D721Med (cell line): ENCODE measurements at regions not wholly inside any gene's neighbourhood (a gene's known extent, or its start where the extent isn't known, plus 50 kb on each side); places are given as distances from the start of the nearest gene placed in this dataset.
A peak's percentile ranks its signal among the peaks of the same experiment; 100 is the strongest.

ENCODE experiments used
- DNase-seq: peaks from one replicate; pipeline ENCODE4 v3.0.0; 2011; ENCODE audit warnings: low spot score; ENCODE audit not compliant: insufficient read length
- FAIRE-seq: peaks from 2 replicates; lab custom pipeline; 2011; peaks lifted over from hg19 to GRCh38; lab: Jason Lieb, UNC
- CTCF ChIP-seq: IDR thresholded peaks from 2 replicates; pipeline ENCODE4 v1.5.1; 2012; ENCODE audit warnings: mild to moderate bottlenecking, control low read depth; ENCODE audit not compliant: insufficient read depth; ENCODE audit errors: missing control alignments

DNA sequence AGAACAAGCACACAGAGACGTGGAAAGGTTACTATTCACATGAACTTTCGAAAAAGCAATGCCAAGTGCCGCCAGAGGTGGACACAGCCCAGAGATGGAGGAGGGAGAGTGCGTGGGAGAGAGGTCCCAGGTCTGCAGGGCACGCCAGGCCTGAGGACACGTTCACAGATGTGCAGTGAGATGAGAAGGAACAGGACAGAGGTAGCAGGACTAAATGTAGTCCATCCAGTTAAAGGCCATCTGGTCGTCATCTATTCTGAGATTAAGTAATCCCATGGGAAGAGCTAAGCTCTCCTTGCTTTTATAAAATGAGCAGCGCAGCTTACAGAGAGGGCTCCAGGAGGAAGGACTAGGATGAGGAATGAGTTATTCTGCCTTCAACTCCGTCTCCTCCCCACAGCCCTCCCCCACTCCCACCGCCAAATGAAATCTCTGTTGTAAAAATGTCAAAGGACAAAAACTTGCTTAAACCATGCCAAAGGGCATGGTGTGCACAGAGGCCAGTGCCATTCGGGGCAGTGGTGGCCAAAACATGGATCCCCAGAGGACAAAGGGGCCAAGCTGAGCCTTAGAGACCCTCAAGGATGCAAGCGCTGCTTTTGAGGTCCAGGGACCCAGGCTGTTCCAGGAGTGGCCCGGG lies 85.4 kb upstream of the SLC25A33 start:
- DNase-seq (peak; percentile 54), FAIRE-seq (no peak)

DNA sequence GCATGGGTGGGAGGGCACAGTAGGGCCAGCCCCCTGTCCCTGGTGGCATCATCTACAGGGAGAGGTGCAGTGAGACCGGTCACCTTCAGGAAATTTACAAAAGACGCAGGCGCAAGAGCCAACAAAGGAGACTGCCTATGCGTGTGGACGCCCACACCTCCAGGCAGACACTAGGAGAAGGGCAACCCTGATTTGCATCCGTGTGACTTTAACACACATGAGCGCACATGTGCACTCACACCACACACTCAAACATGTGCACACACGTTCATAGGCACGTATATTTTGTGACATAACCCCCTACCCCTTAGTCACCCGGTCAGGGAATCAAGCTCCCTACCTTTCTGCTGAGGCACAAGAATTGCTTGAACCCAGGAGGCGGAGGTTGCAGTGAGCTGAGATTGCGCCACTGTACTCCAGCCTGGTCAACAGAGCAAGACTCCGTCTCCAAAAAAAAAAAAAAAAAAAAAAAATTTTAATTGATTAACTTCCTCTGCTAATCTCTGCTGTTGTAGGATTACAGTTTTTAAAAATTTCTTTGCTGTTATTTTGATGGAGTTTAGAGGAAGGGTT lies 84.7 kb upstream of the SLC25A33 start:
- DNase-seq (no peak), FAIRE-seq (no peak)
- TF ChIP-seq CTCF, result no peak

More for the DNA sequence above, 85.4 kb upstream of the SLC25A33 start:
- TF ChIP-seq CTCF, result no peak

DNA sequence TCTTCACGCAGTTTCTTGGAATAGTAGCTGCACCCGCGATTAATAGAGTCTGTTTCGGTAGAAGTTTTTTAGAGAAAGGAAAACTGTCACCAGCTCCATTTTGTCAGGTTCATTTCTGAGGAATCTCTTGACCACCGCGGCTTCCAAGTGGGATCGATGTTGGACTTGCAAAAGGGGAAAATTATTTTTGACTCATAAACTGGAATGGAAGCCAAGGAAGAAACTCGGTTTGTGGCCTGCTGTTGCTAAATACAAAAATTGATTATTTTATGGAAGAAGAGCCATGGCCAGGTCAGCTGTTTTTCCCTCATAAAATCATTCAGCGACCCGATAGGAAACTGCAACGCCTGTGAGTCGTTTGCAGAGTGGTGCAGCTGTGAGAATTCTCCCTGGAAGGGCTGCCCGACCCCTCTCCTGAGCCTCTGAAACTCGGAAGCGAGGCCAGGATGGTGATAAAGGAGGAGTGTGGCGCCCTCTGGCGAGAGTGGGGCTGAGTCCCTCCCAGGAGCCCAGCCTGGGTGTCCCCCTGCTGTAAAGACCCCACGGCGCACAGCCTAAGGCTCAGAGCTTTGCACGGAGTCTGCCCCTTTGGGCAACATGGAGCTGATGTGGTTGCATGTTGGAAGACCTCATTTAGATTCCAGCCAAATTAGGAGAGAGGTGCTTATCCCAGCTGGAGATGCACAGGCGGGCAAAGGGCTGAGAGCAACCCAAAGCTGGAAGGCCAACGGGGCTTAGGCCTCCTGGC lies 83.6 kb upstream of the SLC25A33 start:
- no peak for FAIRE-seq
- peak; percentile 78 for TF ChIP-seq CTCF
- peak; percentile 45 for DNase-seq

GRCh38 chr1:9456833-9457232 lies 82.4 kb upstream of the SLC25A33 start:
- FAIRE-seq (no peak), DNase-seq (no peak)
- TF ChIP-seq CTCF, result no peak

GRCh38 chr1:9459816-9460407 lies 79.4 kb upstream of the SLC25A33 start:
- TF ChIP-seq CTCF, result no peak
- FAIRE-seq (no peak), DNase-seq (no peak)

DNA sequence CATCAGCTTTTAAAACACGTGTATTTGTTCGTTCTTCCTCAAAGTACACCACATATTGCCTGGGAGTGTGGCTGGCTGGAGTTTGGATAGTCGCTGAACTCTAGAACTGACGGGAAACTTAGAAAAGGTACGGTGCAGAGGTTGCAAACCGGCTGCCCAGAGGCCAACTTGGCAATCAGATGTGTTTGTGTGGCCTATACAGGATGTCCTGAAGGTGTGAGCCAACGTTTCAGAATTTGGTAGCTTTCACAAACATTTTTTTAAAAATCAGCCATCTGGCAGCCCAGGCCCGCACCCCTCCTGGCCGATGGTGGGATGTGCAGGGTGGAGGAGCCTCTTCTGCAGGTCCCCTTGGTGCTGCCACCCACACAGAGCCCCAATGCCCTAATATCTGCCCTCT lies 73.6 kb upstream of the SLC25A33 start:
- no peak for FAIRE-seq

More for the DNA sequence above, 73.6 kb upstream of the SLC25A33 start:
- TF ChIP-seq CTCF, result no peak
- DNase-seq, result no peak
